Activated CD8-positive, alpha-beta memory T cell treated with anti-CD3 and anti-CD28 coated beads for 4 hours (primary cell): ENCODE measurements at regions not wholly inside any gene's neighbourhood (a gene's known extent, or its start where the extent isn't known, plus 50 kb on each side); places are given as distances from the start of the nearest gene placed in this dataset.

ENCODE experiments used
- DNase-seq, 2 donors: peaks; one replicate each; pipeline ENCODE4 v3.0.0-alpha.2; 2020; ENCODE audit warnings: low read depth in 2 of 2

GRCh38 chr5:174191076-174191475 lies 145.6 kb downstream of the NSG2 start:
- DNase-seq: no peak

GRCh38 chr5:174191850-174192655 lies 146.5 kb downstream of the NSG2 start:
- DNase-seq: no peak

- DNase-seq: no peak
Observed at GRCh38 chr5:174192901-174193300, 147.4 kb downstream of the NSG2 start.

GRCh38 chr5:174195517-174195916 lies 150.0 kb downstream of the NSG2 start:
- no peak for DNase-seq

GRCh38 chr5:174197929-174198328 lies 152.4 kb downstream of the NSG2 start:
- no peak for DNase-seq

GRCh38 chr5:174198541-174198940 lies 153.0 kb downstream of the NSG2 start:
- no peak for DNase-seq

- DNase-seq: no peak
Observed at GRCh38 chr5:174202996-174203395, 157.5 kb downstream of the NSG2 start.

GRCh38 chr5:174204535-174205313 lies 159.2 kb downstream of the NSG2 start:
- no peak for DNase-seq

GRCh38 chr5:174205939-174206338 lies 160.4 kb downstream of the NSG2 start:
- DNase-seq: no peak

GRCh38 chr5:174210596-174211276 lies 165.2 kb downstream of the NSG2 start:
- no peak for DNase-seq

- no peak for DNase-seq
Observed at GRCh38 chr5:174211277-174211626, 165.7 kb downstream of the NSG2 start.

- no peak for DNase-seq
Observed at GRCh38 chr5:174217527-174217926, 172.0 kb downstream of the NSG2 start.

- DNase-seq: no peak
Observed at GRCh38 chr5:174218162-174218561, 172.7 kb downstream of the NSG2 start.

- DNase-seq: no peak
Observed at GRCh38 chr5:174220417-174220816, 174.9 kb downstream of the NSG2 start.

- DNase-seq: no peak
Observed at GRCh38 chr5:174221436-174221835, 175.9 kb downstream of the NSG2 start.

- no peak for DNase-seq
Observed at GRCh38 chr5:174221946-174222345, 176.4 kb downstream of the NSG2 start.

GRCh38 chr5:174222891-174223290 lies 177.4 kb downstream of the NSG2 start:
- no peak for DNase-seq

- DNase-seq: no peak
Observed at GRCh38 chr5:174223355-174223754, 177.8 kb downstream of the NSG2 start.

GRCh38 chr5:174229068-174229467 lies 183.6 kb downstream of the NSG2 start:
- DNase-seq: no peak

- DNase-seq: no peak
Observed at GRCh38 chr5:174229514-174230370, 184.2 kb downstream of the NSG2 start.

- DNase-seq: no peak
Observed at GRCh38 chr5:174231956-174232487, 186.5 kb downstream of the NSG2 start.
